ENCODE measurements at regions not wholly inside any gene's neighbourhood (a gene's known extent, or its start where the extent isn't known, plus 50 kb on each side); places are given as distances from the start of the nearest gene placed in this dataset.

DNA sequence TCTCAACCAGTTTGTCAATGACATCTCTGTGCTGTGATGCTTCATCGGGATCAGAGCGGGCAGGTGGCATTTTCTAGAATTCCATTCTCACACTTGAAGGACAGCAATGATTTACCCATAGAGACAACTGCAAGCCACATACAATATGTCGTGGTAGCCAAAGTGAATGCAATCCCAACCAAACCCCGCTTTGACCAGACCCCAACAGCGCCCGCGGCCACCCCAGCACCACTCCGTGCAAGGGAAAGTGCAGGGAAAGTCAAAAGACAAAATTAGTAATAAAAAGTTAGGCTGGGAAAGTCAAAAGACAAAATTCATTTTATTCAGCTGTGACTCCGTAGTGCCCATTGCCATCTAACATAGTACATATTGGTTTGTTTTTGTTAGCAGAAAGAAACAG lies 88.8 kb upstream of the EYA2 start:
- Histone ChIP-seq H3K36me3 (no peaks in the 10 kb centered on the region), H3K27me3 (peaks cover 0 to 15% (median under 1%) of the 10 kb centered on the region in 4 donors), H3K9me3 (no peaks in the 10 kb centered on the region), H3K4me1 (no peaks in the 10 kb centered on the region), H3K27ac (replicated peaks in 1 of 4) (no peak overlapping the region), H3K4me3 (no peak overlapping the region)
- WGBS: 98% methylated on average over 9 of the region's 9 CpGs
- DNase-seq (ENCODE audit: extremely low spot score): no peak
- TF ChIP-seq EP300 (IDR thresholded peaks at IDR 0.05): no peak
- no peak for TF ChIP-seq POLR2AphosphoS5 (IDR thresholded peaks at IDR 0.05)
- no peak for TF ChIP-seq POLR2A (IDR thresholded peaks at IDR 0.05; ENCODE audit: low read depth)
- TF ChIP-seq, protein P1, sequence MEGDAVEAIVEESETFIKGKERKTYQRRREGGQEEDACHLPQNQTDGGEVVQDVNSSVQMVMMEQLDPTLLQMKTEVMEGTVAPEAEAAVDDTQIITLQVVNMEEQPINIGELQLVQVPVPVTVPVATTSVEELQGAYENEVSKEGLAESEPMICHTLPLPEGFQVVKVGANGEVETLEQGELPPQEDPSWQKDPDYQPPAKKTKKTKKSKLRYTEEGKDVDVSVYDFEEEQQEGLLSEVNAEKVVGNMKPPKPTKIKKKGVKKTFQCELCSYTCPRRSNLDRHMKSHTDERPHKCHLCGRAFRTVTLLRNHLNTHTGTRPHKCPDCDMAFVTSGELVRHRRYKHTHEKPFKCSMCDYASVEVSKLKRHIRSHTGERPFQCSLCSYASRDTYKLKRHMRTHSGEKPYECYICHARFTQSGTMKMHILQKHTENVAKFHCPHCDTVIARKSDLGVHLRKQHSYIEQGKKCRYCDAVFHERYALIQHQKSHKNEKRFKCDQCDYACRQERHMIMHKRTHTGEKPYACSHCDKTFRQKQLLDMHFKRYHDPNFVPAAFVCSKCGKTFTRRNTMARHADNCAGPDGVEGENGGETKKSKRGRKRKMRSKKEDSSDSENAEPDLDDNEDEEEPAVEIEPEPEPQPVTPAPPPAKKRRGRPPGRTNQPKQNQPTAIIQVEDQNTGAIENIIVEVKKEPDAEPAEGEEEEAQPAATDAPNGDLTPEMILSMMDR (IDR thresholded peaks at IDR 0.05): no peak
- intact Hi-C loops (cut with DNase I): no loop called here

DNA sequence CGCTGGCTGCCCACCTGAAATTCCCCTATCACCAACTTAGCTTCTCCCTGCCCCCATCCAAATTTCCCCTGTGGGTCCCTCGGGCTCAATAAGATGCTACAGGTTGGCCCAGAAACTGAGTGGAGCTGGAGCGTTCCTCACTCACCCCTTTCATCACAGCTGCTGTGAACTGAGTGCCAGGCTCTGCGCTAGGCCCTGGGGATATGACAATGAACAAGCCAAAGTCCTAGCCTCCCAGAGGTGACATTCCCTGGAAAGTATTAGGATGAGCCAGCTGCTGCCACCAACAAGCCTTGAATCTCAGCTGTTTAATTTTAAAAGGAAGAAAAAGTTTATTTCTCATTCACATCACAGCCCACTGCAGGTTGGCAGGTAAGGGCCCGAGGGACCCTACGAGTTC lies 86.6 kb upstream of the EYA2 start:
- Histone ChIP-seq H3K27me3 (peaks cover 0 to 29% (median 13%) of the 10 kb centered on the region in 4 donors), H3K36me3 (no peaks in the 10 kb centered on the region), H3K4me1 (peaks cover 0 to 8% (median 7%) of the 10 kb centered on the region in 4 donors), H3K4me3 (no peak overlapping the region), H3K9me3 (no peaks in the 10 kb centered on the region), H3K27ac (replicated peaks in 1 of 4) (no peak overlapping the region)
- no peak for TF ChIP-seq EP300 (IDR thresholded peaks at IDR 0.05)
- TF ChIP-seq POLR2AphosphoS5 (IDR thresholded peaks at IDR 0.05): no peak
- TF ChIP-seq, protein P1 (IDR thresholded peaks at IDR 0.05): no peak
- no peak for TF ChIP-seq POLR2A (IDR thresholded peaks at IDR 0.05; ENCODE audit: low read depth)
- no peak for DNase-seq (ENCODE audit: extremely low spot score)
- intact Hi-C loops (cut with DNase I): no loop called here
- WGBS: 70% methylated on average over 6 of the region's 6 CpGs

DNA sequence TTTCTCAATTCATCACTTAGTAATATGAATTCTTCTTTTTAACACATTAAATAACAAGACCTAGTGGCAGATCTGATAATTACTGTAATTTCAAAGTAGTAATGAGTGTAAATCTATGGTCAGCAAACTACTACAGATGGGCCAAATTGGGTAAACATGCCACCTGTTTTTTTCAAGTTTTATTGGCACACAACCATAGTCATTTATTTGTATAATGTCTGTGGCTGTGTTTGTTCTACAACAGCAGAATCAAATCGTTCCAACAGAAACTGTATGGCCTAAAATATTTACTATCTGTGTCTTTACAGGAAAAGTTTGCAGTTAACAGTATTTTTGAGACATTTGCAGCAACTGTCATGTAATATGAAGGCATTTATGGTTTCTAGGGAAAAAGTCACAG lies 86.1 kb upstream of the EYA2 start:
- TF ChIP-seq EP300 (IDR thresholded peaks at IDR 0.05): no peak
- TF ChIP-seq, protein P1 (IDR thresholded peaks at IDR 0.05): no peak
- TF ChIP-seq POLR2AphosphoS5 (IDR thresholded peaks at IDR 0.05): no peak
- no peak for TF ChIP-seq POLR2A (IDR thresholded peaks at IDR 0.05; ENCODE audit: low read depth)
- Histone ChIP-seq H3K27me3 (peaks cover 0 to 32% (median 14%) of the 10 kb centered on the region in 4 donors), H3K4me1 (peaks cover 0 to 8% (median 7%) of the 10 kb centered on the region in 4 donors), H3K9me3 (no peaks in the 10 kb centered on the region), H3K36me3 (no peaks in the 10 kb centered on the region), H3K4me3 (no peak overlapping the region), H3K27ac (replicated peaks in 1 of 4) (no peak overlapping the region)
- 57% methylated on average over 1 of the region's 1 CpG for WGBS
- intact Hi-C loops (cut with DNase I): no loop called here
- no peak for DNase-seq (ENCODE audit: extremely low spot score)

DNA sequence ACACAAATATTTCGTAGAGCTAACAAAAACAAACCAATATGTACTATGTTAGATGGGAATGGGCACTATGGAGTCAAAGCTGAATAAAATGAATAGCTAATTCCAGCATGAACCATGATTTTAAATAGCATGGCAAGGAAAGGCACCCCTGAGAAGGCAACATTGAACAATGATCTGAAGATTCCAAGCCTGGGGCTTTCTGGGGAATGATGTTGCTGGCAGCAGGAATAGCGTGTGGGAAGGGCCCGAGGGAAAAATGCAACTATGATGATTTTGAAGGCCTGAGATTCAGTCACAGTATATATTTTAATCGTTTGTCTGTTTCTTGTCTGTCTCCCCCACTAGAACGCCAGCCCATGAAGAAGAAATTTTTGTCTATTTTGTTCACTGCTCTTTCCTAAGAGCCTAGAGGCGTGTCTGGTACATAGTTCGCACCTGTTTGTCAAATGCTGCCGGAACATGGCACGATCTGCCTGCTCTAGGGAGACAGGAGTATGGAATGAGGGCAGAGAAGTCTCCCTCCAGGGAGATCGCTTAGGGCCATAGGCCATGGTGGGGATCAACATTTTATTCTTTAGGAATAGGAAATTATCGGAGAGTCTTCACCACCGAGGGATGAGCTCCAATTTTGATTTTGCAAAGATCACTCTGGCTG lies 84.8 kb upstream of the EYA2 start:
- WGBS: 82% methylated on average over 11 of the region's 12 CpGs
- Histone ChIP-seq H3K27me3 (peaks cover 0 to 37% (median 14%) of the 10 kb centered on the region in 4 donors), H3K4me3 (no peak overlapping the region), H3K36me3 (no peaks in the 10 kb centered on the region), H3K4me1 (peaks cover 0 to 8% (median 7%) of the 10 kb centered on the region in 4 donors), H3K27ac (replicated peaks in 1 of 4) (no peak overlapping the region), H3K9me3 (no peaks in the 10 kb centered on the region)
- no peak for DNase-seq (ENCODE audit: extremely low spot score)
- TF ChIP-seq POLR2A (IDR thresholded peaks at IDR 0.05; ENCODE audit: low read depth) (no peak), EP300 (IDR thresholded peaks at IDR 0.05) (no peak), POLR2AphosphoS5 (IDR thresholded peaks at IDR 0.05) (no peak)
- TF ChIP-seq, protein P1 (IDR thresholded peaks at IDR 0.05): no peak
- intact Hi-C loops (cut with DNase I): no loop called here
